Peyer's patch (tissue), 4 donors: ENCODE measurements at regions not wholly inside any gene's neighbourhood (a gene's known extent, or its start where the extent isn't known, plus 50 kb on each side); places are given as distances from the start of the nearest gene placed in this dataset.

ENCODE experiments used
- DNase-seq, 3 donors: peaks; one replicate each; pipeline ENCODE4 v3.0.0-alpha.2; 2017 to 2019
- H3K27ac ChIP-seq, 4 donors: fragments of 200-600 bp; sonication (generic); one replicate each; pipeline ENCODE4 v1.5.1; 2016 to 2019
- H3K27me3 ChIP-seq, 2 donors: fragments of 200-600 bp; sonication (generic); one replicate each; pipeline ENCODE4 v1.5.1; 2019
- H3K36me3 ChIP-seq, 3 donors: fragments of 200-600 bp; sonication (generic); one replicate each; pipeline ENCODE4 v1.5.1; 2016 to 2019
- H3K4me1 ChIP-seq, 4 donors: fragments of 200-600 bp; sonication (generic); one replicate each; pipeline ENCODE4 v1.5.1; 2016 to 2019
- H3K4me3 ChIP-seq, 4 donors: fragments of 200-600 bp; sonication (generic); 1 replicate in 3 of 4; 2 replicates in 1 of 4; pipeline ENCODE4 v1.5.1; 2016 to 2019; ENCODE audit warnings: mild to moderate bottlenecking in 1 of 4
- H3K9me3 ChIP-seq, 4 donors: fragments of 200-600 bp; sonication (generic); one replicate each; pipeline ENCODE4 v1.5.1; 2016 to 2019; ENCODE audit warnings: mild to moderate bottlenecking in 1 of 4
- CTCF ChIP-seq, 6 experiments: fragments of 450-650 bp in 4 of 6; fragments of 200-600 bp in 2 of 6; sonication (generic) in 1 of 6; IDR thresholded peaks; one replicate each; pipeline ENCODE4 v1.5.1; 2017 to 2019; ENCODE audit warnings: antibody characterized with exemption in 6 of 6, mild to moderate bottlenecking in 3 of 6, moderate library complexity in 1 of 6
- POLR2A ChIP-seq, 2 donors: fragments of 450-650 bp; IDR thresholded peaks; one replicate each; pipeline ENCODE4 v1.5.1; 2017; ENCODE audit warnings: antibody characterized with exemption in 2 of 2, mild to moderate bottlenecking in 2 of 2, moderate library complexity in 2 of 2

GRCh38 chr10:44689368-44689767 lies 221.8 kb upstream of the TMEM72 start:
- no peak overlapping the region for H3K27ac ChIP-seq
- H3K36me3 ChIP-seq: no peaks in the 10 kb centered on the region
- no peak for DNase-seq
- TF ChIP-seq CTCF (IDR thresholded peaks at IDR 0.05) (no peak), POLR2A (IDR thresholded peaks at IDR 0.05) (no peak)
- H3K4me1 ChIP-seq: no peaks in the 10 kb centered on the region
- no peaks in the 10 kb centered on the region for H3K9me3 ChIP-seq
- H3K27me3 ChIP-seq: no peaks in the 10 kb centered on the region
- H3K4me3 ChIP-seq: no peak overlapping the region

- no peak for DNase-seq
- Histone ChIP-seq H3K36me3 (no peaks in the 10 kb centered on the region), H3K4me3 (no peak overlapping the region), H3K9me3 (no peaks in the 10 kb centered on the region), H3K4me1 (no peaks in the 10 kb centered on the region), H3K27ac (no peak overlapping the region), H3K27me3 (no peaks in the 10 kb centered on the region)
- no peak for TF ChIP-seq CTCF (IDR thresholded peaks at IDR 0.05)
- TF ChIP-seq POLR2A (IDR thresholded peaks at IDR 0.05): no peak
Measured at GRCh38 chr10:44696496-44696895, 214.6 kb upstream of the TMEM72 start.

GRCh38 chr10:44697116-44697515 lies 214.0 kb upstream of the TMEM72 start:
- no peak for TF ChIP-seq CTCF (IDR thresholded peaks at IDR 0.05)
- no peak for TF ChIP-seq POLR2A (IDR thresholded peaks at IDR 0.05)
- Histone ChIP-seq H3K36me3 (no peaks in the 10 kb centered on the region), H3K9me3 (no peaks in the 10 kb centered on the region), H3K27me3 (no peaks in the 10 kb centered on the region), H3K27ac (no peak overlapping the region), H3K4me1 (no peaks in the 10 kb centered on the region), H3K4me3 (no peak overlapping the region)
- DNase-seq: no peak

- Histone ChIP-seq H3K27ac (no peak overlapping the region), H3K4me3 (no peak overlapping the region), H3K9me3 (no peaks in the 10 kb centered on the region), H3K27me3 (no peaks in the 10 kb centered on the region), H3K4me1 (no peaks in the 10 kb centered on the region), H3K36me3 (no peaks in the 10 kb centered on the region)
- DNase-seq: no peak
- TF ChIP-seq CTCF (IDR thresholded peaks at IDR 0.05) (no peak), POLR2A (IDR thresholded peaks at IDR 0.05) (no peak)
Measured at GRCh38 chr10:44702531-44702930, 208.6 kb upstream of the TMEM72 start.

- no peak overlapping the region for H3K4me3 ChIP-seq
- no peak for DNase-seq
- no peaks in the 10 kb centered on the region for H3K36me3 ChIP-seq
- H3K9me3 ChIP-seq: no peaks in the 10 kb centered on the region
- no peak overlapping the region for H3K27ac ChIP-seq
- H3K4me1 ChIP-seq: no peaks in the 10 kb centered on the region
- H3K27me3 ChIP-seq: no peaks in the 10 kb centered on the region
- no peak for TF ChIP-seq CTCF (IDR thresholded peaks at IDR 0.05)
- TF ChIP-seq POLR2A (IDR thresholded peaks at IDR 0.05): no peak
Measured at GRCh38 chr10:44703241-44704155, 207.6 kb upstream of the TMEM72 start.
